ENCODE measurements at regions not wholly inside any gene's neighbourhood (a gene's known extent, or its start where the extent isn't known, plus 50 kb on each side); places are given as distances from the start of the nearest gene placed in this dataset.

DNA sequence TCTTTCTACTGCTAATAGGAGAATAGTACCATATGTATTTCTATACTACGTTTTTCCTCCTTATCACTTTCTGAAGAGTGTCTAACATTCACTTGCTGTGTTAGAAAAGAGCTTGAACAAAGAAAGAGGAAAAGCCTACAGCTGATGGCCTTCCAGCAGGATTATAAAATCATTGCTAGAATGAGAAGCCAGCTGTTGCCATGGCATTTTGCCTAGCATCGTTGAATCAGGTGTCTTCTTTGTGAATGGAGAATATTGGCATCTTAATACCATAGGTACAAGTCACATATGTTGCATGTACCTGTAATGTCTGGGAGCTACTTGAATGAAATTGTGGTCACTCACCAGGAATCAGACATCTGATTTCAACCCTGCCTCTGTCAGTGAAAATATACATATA, 1174.9 kb downstream of the PCDH17 start:
- H3K36me3 Mint-ChIP-seq (ENCODE audit: low read depth), result no peaks in the 10 kb centered on the region
- DNase-seq (no peak), ATAC-seq (no peak)
- no peaks in the 10 kb centered on the region for H3K27me3 Mint-ChIP-seq (ENCODE audit: low read depth)
- H3K9me3 Mint-ChIP-seq (ENCODE audit: insufficient read depth), result peaks cover 4% of the 10 kb centered on the region
- ChIA-PET CTCF (no interaction called here), POLR2A (no interaction called here)
- H3K27ac Mint-ChIP-seq, result no peak overlapping the region
- H3K4me3 Mint-ChIP-seq, result no peak overlapping the region
- H3K4me1 Mint-ChIP-seq (ENCODE audit: low read depth), result no peaks in the 10 kb centered on the region

DNA sequence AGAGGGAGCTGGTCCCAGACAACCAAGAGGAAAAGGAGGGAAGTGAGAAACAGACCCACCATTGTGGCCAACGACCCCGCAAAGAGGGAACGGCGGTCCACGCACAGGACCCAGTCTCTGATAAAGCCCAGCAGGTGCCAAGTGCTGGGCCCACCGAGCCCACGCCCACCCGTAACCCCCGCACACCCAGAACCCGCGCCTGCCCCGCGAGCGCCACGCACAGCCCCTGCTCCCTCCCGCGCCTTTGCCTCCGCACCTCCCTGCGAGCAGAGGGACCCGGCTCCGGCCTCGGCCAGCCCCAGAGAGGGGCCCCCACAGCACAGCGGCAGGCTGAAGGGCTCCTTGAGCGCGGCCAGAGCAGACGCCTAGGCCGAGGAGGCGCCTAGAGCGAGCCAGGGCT, 1192.2 kb downstream of the PCDH17 start:
- no peaks in the 10 kb centered on the region for H3K4me1 Mint-ChIP-seq (ENCODE audit: low read depth)
- no peaks in the 10 kb centered on the region for H3K36me3 Mint-ChIP-seq (ENCODE audit: low read depth)
- no peaks in the 10 kb centered on the region for H3K27me3 Mint-ChIP-seq (ENCODE audit: low read depth)
- ATAC-seq (no peak), DNase-seq (no peak)
- ChIA-PET POLR2A (no interaction called here), CTCF (no interaction called here)
- H3K4me3 Mint-ChIP-seq, result no peak overlapping the region
- H3K27ac Mint-ChIP-seq, result no peak overlapping the region
- H3K9me3 Mint-ChIP-seq (ENCODE audit: insufficient read depth), result peaks cover 3% of the 10 kb centered on the region

DNA sequence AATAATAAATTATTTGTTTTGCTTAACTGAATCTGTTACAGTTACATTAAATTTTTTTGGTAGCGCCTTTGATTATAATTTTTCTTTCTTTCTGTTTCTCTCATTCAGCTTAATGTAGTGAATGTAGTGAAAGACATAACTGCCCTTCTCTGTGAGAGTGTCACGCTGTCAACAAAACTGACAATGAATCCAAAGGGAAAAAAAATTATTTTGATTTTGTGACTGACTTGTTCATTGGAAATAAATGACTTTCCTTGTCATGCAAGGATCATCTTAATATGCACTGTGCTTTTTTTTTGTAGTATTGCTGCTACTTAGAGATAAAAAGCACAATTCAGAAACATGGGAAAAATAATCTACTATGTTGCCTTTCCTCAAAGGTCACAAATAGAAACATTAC, 1196.4 kb downstream of the PCDH17 start:
- CTCF ChIA-PET, result no interaction called here
- POLR2A ChIA-PET, result no interaction called here
- ATAC-seq (no peak), DNase-seq (no peak)
- Mint-ChIP-seq H3K4me1 (ENCODE audit: low read depth) (no peaks in the 10 kb centered on the region), H3K4me3 (no peak overlapping the region), H3K27ac (no peak overlapping the region), H3K27me3 (ENCODE audit: low read depth) (no peaks in the 10 kb centered on the region), H3K36me3 (ENCODE audit: low read depth) (no peaks in the 10 kb centered on the region), H3K9me3 (ENCODE audit: insufficient read depth) (peaks cover 5% of the 10 kb centered on the region)

DNA sequence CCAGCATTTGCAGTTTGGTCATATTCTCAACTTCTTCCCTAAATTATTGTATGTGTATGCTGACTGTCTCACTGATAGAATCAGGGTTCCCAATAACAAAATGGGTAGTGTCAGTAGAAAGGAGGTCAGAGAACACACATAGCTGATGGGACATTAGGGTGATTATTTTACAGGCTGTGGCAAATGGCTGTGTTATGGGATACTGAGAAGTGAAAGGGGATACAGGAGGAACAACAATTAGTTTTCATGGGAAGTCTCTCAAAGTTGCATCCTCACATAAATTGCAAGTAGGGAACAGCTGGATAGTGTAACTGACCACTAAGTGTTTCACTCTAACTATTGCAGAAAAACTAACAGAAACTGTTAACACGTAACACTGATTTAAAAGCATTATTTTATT, 1199.3 kb downstream of the PCDH17 start:
- POLR2A ChIA-PET, result no interaction called here

DNA sequence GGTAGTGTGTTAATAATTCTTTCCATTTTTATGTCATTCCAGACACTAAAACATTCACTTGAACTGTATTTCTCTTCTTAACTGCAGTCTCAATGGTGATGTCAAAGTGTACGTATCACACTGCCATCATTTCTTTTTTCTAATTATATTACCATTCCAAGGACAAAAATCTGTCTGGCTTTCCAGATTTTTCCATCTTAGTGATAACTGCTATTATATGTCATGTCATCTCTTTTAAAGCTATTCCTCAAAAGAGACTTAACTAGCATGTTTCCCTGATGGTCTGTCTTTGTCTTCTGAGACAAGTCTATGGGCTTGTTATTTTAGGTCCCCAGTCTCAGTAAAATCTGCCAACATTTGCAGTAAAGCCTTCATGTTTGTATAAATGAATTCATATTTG, 1207.1 kb downstream of the PCDH17 start:
- CTCF ChIA-PET, result no interaction called here
- H3K9me3 Mint-ChIP-seq (ENCODE audit: insufficient read depth), result peaks cover 12% of the 10 kb centered on the region
- ATAC-seq, result no peak
- POLR2A ChIA-PET, result no interaction called here
- H3K36me3 Mint-ChIP-seq (ENCODE audit: low read depth), result no peaks in the 10 kb centered on the region
- no peaks in the 10 kb centered on the region for H3K4me1 Mint-ChIP-seq (ENCODE audit: low read depth)
- DNase-seq, result no peak
- H3K4me3 Mint-ChIP-seq, result no peak overlapping the region
- H3K27ac Mint-ChIP-seq, result no peak overlapping the region
- no peaks in the 10 kb centered on the region for H3K27me3 Mint-ChIP-seq (ENCODE audit: low read depth)

More for the DNA sequence above, 1199.3 kb downstream of the PCDH17 start:
- DNase-seq (no peak), ATAC-seq (no peak)
- Mint-ChIP-seq H3K4me1 (ENCODE audit: low read depth) (no peaks in the 10 kb centered on the region), H3K27ac (no peak overlapping the region), H3K9me3 (ENCODE audit: insufficient read depth) (peaks cover 8% of the 10 kb centered on the region), H3K36me3 (ENCODE audit: low read depth) (no peaks in the 10 kb centered on the region), H3K27me3 (ENCODE audit: low read depth) (no peaks in the 10 kb centered on the region), H3K4me3 (no peak overlapping the region)
- CTCF ChIA-PET, result no interaction called here

DNA sequence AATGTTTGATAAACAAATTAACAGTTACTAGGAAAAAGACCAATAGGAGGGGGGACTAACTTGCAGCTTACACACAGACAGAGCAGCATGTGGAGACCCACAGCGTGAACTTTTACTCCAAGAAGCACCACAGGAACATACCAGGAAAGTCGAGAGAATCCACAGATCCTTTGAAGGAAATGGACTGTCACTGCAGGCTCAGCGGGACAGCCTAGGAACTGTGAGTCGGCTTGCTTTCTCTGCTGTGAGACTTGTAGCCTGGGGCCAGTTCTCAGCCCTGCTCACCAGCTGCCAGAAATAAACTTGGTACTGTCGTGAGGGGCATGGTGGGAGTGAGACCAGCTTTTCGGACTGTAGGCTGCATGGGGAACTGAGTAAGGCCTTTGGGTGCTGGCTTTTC, 1211.5 kb downstream of the PCDH17 start:
- H3K4me3 Mint-ChIP-seq, result no peak overlapping the region
- DNase-seq (no peak), ATAC-seq (no peak)
- no peaks in the 10 kb centered on the region for H3K4me1 Mint-ChIP-seq (ENCODE audit: low read depth)
- H3K27ac Mint-ChIP-seq, result no peak overlapping the region
- H3K9me3 Mint-ChIP-seq (ENCODE audit: insufficient read depth), result peaks cover 16% of the 10 kb centered on the region
- ChIA-PET CTCF (no interaction called here), POLR2A (no interaction called here)
- H3K36me3 Mint-ChIP-seq (ENCODE audit: low read depth), result no peaks in the 10 kb centered on the region
- H3K27me3 Mint-ChIP-seq (ENCODE audit: low read depth), result no peaks in the 10 kb centered on the region

DNA sequence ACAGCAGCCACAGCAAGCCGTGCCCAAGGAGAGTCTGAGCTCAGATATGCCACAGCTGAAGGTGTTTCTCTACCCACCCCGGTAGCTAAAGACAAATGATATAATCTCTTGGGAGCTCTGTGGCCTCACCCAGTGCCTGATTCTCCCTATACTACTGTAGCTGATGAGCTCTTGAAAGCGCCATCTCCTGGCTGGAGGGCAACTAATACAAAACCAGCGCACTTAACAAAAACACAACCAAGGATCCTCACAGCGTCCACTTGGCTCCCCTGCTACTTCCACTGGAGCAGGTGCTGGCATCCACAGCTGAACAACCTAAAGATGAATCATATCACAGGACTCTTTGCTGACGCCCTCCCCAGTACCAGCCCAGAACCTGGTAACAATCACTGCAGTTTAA, 1212.0 kb downstream of the PCDH17 start:
- Mint-ChIP-seq H3K9me3 (ENCODE audit: insufficient read depth) (peaks cover 16% of the 10 kb centered on the region), H3K4me1 (ENCODE audit: low read depth) (no peaks in the 10 kb centered on the region), H3K27me3 (ENCODE audit: low read depth) (no peaks in the 10 kb centered on the region), H3K4me3 (no peak overlapping the region), H3K36me3 (ENCODE audit: low read depth) (no peaks in the 10 kb centered on the region), H3K27ac (no peak overlapping the region)
- ChIA-PET CTCF (no interaction called here), POLR2A (no interaction called here)
- ATAC-seq, result no peak
- no peak for DNase-seq

DNA sequence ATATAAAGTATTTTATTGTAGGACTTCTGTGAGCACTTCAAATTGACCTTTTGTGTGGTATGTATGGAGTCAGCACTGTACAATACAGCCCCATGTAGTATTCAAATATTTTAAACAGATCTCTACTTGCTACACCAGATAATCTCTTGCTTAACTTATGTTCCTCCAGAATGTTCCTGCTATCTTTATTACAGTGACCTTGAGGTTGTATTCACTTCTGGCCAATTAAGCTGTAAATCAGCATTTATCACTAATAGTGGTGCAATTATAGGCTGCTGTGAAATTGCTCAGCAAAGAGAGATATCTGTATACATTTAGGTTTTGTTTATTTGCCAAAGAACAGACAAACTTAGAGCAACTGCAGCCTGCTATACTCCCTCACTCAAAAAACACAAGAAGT, 1218.6 kb downstream of the PCDH17 start:
- DNase-seq, result no peak
- H3K36me3 Mint-ChIP-seq (ENCODE audit: low read depth), result no peaks in the 10 kb centered on the region
- POLR2A ChIA-PET, result no interaction called here
- peaks cover 5% of the 10 kb centered on the region for H3K9me3 Mint-ChIP-seq (ENCODE audit: insufficient read depth)
- H3K27me3 Mint-ChIP-seq (ENCODE audit: low read depth), result no peaks in the 10 kb centered on the region
- ATAC-seq, result no peak
- no peaks in the 10 kb centered on the region for H3K4me1 Mint-ChIP-seq (ENCODE audit: low read depth)
- H3K4me3 Mint-ChIP-seq, result no peak overlapping the region
- CTCF ChIA-PET, result no interaction called here
- H3K27ac Mint-ChIP-seq, result no peak overlapping the region

DNA sequence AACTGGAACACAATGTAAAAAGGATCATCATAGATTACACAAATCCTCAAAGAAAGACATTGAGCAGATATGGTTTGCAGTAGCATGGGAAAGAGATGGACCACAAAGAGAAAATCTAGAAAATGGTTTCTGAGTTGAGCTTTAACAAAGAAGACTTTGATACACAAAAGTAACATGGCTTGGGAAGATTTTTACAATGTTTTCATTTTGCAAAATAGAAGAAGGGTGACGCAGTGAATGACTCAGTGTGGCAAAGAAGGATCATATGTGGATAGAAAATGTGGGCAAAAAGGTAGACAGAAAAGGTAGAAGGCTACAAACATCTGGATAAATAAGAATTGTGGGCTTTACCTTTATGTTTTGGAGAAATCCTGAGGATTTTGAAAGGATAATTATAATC, 1220.5 kb downstream of the PCDH17 start:
- Mint-ChIP-seq H3K9me3 (ENCODE audit: insufficient read depth) (peaks cover 1% of the 10 kb centered on the region), H3K4me3 (no peak overlapping the region), H3K4me1 (ENCODE audit: low read depth) (no peaks in the 10 kb centered on the region), H3K27me3 (ENCODE audit: low read depth) (no peaks in the 10 kb centered on the region), H3K36me3 (ENCODE audit: low read depth) (no peaks in the 10 kb centered on the region), H3K27ac (no peak overlapping the region)
- DNase-seq, result no peak
- ChIA-PET POLR2A (no interaction called here), CTCF (no interaction called here)
- ATAC-seq, result no peak

DNA sequence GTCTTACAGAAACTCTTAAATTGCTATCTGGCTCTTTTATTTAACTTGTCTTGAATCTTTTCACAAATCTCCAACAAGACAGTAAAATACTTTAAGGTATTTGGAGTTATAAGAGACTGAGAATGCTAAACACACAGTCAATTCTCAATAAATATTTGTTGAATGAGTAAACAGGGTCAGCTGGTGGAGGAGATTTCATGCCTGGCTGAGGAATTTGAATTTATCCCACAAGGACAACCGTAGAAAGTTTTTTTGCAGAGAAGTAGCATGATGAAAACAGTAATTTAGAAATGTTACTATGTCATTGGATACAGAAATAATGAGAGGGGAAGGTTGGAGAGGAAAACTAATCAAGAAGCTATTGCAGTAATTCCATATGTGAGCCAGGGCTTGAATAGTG, 1223.7 kb downstream of the PCDH17 start:
- Mint-ChIP-seq H3K36me3 (ENCODE audit: low read depth) (no peaks in the 10 kb centered on the region), H3K9me3 (ENCODE audit: insufficient read depth) (peaks cover 9% of the 10 kb centered on the region), H3K27ac (no peak overlapping the region), H3K4me3 (no peak overlapping the region), H3K4me1 (ENCODE audit: low read depth) (no peaks in the 10 kb centered on the region), H3K27me3 (ENCODE audit: low read depth) (no peaks in the 10 kb centered on the region)
- DNase-seq, result no peak
- CTCF ChIA-PET, result no interaction called here
- no peak for ATAC-seq
- POLR2A ChIA-PET, result no interaction called here

DNA sequence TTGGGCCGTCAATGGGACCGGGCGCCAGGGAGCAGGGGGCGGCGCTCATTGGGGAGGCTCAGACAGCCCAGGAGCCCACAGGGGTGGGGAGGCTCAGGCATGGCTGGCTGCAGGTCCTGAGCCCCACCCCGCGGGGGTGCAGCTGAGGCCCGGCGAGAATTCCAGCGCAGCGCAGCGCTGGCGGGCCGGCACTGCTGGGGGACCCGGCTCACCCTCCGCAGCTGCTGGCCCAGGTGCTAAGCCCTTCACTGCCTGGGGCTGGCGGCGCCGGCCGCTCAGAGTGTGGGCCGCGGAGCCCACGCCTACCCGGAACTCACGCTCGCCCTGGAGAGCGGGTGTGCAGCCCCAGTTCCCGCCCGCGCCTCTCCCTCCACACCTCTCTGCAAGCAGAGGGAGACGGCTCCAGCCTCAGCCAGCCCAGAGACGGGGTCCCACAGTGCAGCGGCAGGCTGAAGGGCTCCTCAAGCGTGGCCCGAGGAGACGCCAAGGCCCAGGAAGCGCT, 1227.4 kb downstream of the PCDH17 start:
- Mint-ChIP-seq H3K4me3 (no peak overlapping the region), H3K4me1 (ENCODE audit: low read depth) (no peaks in the 10 kb centered on the region), H3K27me3 (ENCODE audit: low read depth) (no peaks in the 10 kb centered on the region), H3K27ac (no peak overlapping the region), H3K36me3 (ENCODE audit: low read depth) (no peaks in the 10 kb centered on the region), H3K9me3 (ENCODE audit: insufficient read depth) (peaks cover 9% of the 10 kb centered on the region)
- no peak for DNase-seq
- CTCF ChIA-PET, result no interaction called here
- POLR2A ChIA-PET, result no interaction called here
- ATAC-seq, result no peak

DNA sequence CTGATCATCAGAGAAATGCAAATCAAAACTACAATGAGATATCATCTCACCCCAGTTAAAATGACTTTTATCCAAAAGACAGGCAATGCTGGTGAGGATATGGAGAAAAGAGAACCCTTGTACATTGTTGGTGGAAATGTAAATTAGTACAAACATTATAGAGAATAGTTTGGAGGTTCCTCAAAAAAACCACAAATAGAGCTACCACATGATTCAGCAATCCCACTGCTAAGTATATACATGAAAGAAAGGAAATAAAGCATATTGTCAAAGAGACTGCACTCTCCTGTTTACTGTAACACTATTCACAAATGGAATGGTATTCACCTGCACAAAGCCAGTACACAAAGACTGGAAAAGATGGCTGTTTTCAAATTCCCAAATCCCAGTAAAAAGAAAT, 1233.7 kb downstream of the PCDH17 start:
- POLR2A ChIA-PET, result no interaction called here
- DNase-seq, result no peak
- ATAC-seq, result no peak
- no peaks in the 10 kb centered on the region for H3K36me3 Mint-ChIP-seq (ENCODE audit: low read depth)
- H3K4me1 Mint-ChIP-seq (ENCODE audit: low read depth), result no peaks in the 10 kb centered on the region
- CTCF ChIA-PET, result no interaction called here
- H3K4me3 Mint-ChIP-seq, result no peak overlapping the region
- H3K27me3 Mint-ChIP-seq (ENCODE audit: low read depth), result no peaks in the 10 kb centered on the region
- no peak overlapping the region for H3K27ac Mint-ChIP-seq
- no peaks in the 10 kb centered on the region for H3K9me3 Mint-ChIP-seq (ENCODE audit: insufficient read depth)

DNA sequence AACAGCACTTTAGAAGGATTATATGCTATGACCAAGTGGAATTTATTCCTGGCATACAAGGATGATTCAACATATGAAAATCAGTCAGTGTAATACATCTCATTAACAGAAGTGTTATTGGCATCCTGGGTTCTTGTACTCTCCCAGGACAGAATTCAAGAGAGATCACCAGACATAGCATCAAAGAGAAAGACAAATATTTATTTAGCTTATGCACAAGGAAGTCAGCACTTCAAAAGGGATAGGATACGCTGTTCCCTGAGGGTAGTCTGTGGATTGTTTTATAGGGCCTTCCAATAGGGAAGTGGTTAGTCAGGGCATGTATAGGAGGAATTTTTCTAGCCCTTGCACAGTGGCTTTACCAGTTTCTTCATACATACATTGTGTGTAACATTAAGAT, 1238.0 kb downstream of the PCDH17 start:
- ChIA-PET CTCF (no interaction called here), POLR2A (no interaction called here)
- H3K27me3 Mint-ChIP-seq (ENCODE audit: low read depth), result no peaks in the 10 kb centered on the region
- no peaks in the 10 kb centered on the region for H3K4me1 Mint-ChIP-seq (ENCODE audit: low read depth)
- H3K36me3 Mint-ChIP-seq (ENCODE audit: low read depth), result no peaks in the 10 kb centered on the region
- H3K4me3 Mint-ChIP-seq, result no peak overlapping the region
- ATAC-seq (no peak), DNase-seq (no peak)
- no peak overlapping the region for H3K27ac Mint-ChIP-seq
- H3K9me3 Mint-ChIP-seq (ENCODE audit: insufficient read depth), result peaks cover 13% of the 10 kb centered on the region
